Keratinocyte (primary cell): ENCODE measurements at regions not wholly inside any gene's neighbourhood (a gene's known extent, or its start where the extent isn't known, plus 50 kb on each side); places are given as distances from the start of the nearest gene placed in this dataset.

Experiments
- DNase-seq: peaks from one replicate; pipeline ENCODE4 v3.0.0-alpha.2; 2011; ENCODE audit warnings: low read depth, missing footprints, low spot score
- FAIRE-seq: peaks from 2 replicates; lab custom pipeline; 2011; peaks lifted over from hg19 to GRCh38; lab: Jason Lieb, UNC
- H2AFZ ChIP-seq: 2 replicates; pipeline ENCODE4 v1.6.0; 2012; ENCODE audit warnings: low read length, control low read depth, inconsistent platforms; ENCODE audit not compliant: control insufficient read depth
- H3K27ac ChIP-seq: 2 replicates; pipeline ENCODE4 v1.5.1; 2011; ENCODE audit warnings: low read length; ENCODE audit not compliant: control insufficient read depth, insufficient read depth
- H3K27me3 ChIP-seq: 3 replicates; pipeline ENCODE4 v1.6.0; 2011; ENCODE audit warnings: low read length; ENCODE audit not compliant: control insufficient read depth, insufficient read depth; ENCODE audit errors: extremely low read depth
- H3K36me3 ChIP-seq, 2 experiments: 2 replicates in 1 of 2; 3 replicates in 1 of 2; pipeline ENCODE4 v1.5.1; 2011; ENCODE audit warnings: low read length in 2 of 2, mild to moderate bottlenecking in 1 of 2; ENCODE audit not compliant: control insufficient read depth in 2 of 2, insufficient read depth in 2 of 2; ENCODE audit errors: extremely low read depth in 1 of 2
- H3K4me1 ChIP-seq: 3 replicates; pipeline ENCODE4 v1.5.1; 2011; ENCODE audit warnings: low read length; ENCODE audit not compliant: control insufficient read depth, insufficient read depth; ENCODE audit errors: extremely low read depth
- H3K4me2 ChIP-seq: 3 replicates; pipeline ENCODE4 v1.6.0; 2011; ENCODE audit warnings: low read depth, low read length; ENCODE audit not compliant: control insufficient read depth, insufficient read depth; ENCODE audit errors: extremely low read depth
- H3K4me3 ChIP-seq, 3 experiments: fragments of 200-600 bp in 1 of 3; sonication (generic) in 1 of 3; 2 replicates in 2 of 3; 3 replicates in 1 of 3; pipeline ENCODE4 v1.5.1; 2011 to 2016; ENCODE audit warnings: low read length in 3 of 3, mild to moderate bottlenecking in 3 of 3, control low read depth in 2 of 3, inconsistent platforms in 1 of 3, low read depth in 1 of 3, mixed read lengths in 1 of 3, mixed run types in 1 of 3, moderate library complexity in 1 of 3; ENCODE audit not compliant: control insufficient read depth in 2 of 3, insufficient read depth in 2 of 3; ENCODE audit errors: extremely low read depth in 1 of 3
- H3K79me2 ChIP-seq: 2 replicates; pipeline ENCODE4 v1.6.0; 2012; ENCODE audit warnings: low read length; ENCODE audit not compliant: control insufficient read depth, insufficient read depth
- H3K9ac ChIP-seq: 3 replicates; pipeline ENCODE4 v1.6.0; 2011; ENCODE audit warnings: low read length; ENCODE audit not compliant: control insufficient read depth, insufficient read depth; ENCODE audit errors: extremely low read depth
- H3K9me1 ChIP-seq: 3 replicates; pipeline ENCODE4 v1.6.0; 2011; ENCODE audit warnings: low read length; ENCODE audit not compliant: control insufficient read depth, insufficient read depth; ENCODE audit errors: extremely low read depth
- H3K9me3 ChIP-seq: 2 replicates; pipeline ENCODE4 v1.5.1; 2012; ENCODE audit warnings: low read depth, low read length; ENCODE audit not compliant: control insufficient read depth
- H4K20me1 ChIP-seq: 3 replicates; pipeline ENCODE4 v1.6.0; 2011; ENCODE audit warnings: low read length; ENCODE audit not compliant: control insufficient read depth, insufficient read depth; ENCODE audit errors: extremely low read depth
- EZH2 ChIP-seq: IDR thresholded peaks from one replicate; pipeline ENCODE4 v1.6.1; 2012; ENCODE audit warnings: inconsistent platforms, mild to moderate bottlenecking, low read length, moderate library complexity
- dilution Hi-C: fragments of 300-500 bp; cut with MboI; formaldehyde crosslinking; loops from one replicate; pipeline ENCODE4 v1.7.0; 2020; ENCODE audit warnings: low sequenced_read_pairs; ENCODE audit not compliant: extremely low pct_ligation_motif_present
- TF ChIP-seq, protein P1 (sequence below), 3 experiments: IDR thresholded peaks in 1 of 3; conservative IDR thresholded peaks in 1 of 3; optimal IDR thresholded peaks in 1 of 3; 2 replicates in 2 of 3; 3 replicates in 1 of 3; pipeline versions ENCODE3 to v1.5.1; 2011; ENCODE audit warnings: low read length in 3 of 3, mild to moderate bottlenecking in 3 of 3, moderate library complexity in 2 of 3, control low read depth in 1 of 3, inconsistent platforms in 1 of 3; ENCODE audit not compliant: insufficient read depth in 2 of 3; ENCODE audit errors: extremely low read depth in 1 of 3

DNA sequence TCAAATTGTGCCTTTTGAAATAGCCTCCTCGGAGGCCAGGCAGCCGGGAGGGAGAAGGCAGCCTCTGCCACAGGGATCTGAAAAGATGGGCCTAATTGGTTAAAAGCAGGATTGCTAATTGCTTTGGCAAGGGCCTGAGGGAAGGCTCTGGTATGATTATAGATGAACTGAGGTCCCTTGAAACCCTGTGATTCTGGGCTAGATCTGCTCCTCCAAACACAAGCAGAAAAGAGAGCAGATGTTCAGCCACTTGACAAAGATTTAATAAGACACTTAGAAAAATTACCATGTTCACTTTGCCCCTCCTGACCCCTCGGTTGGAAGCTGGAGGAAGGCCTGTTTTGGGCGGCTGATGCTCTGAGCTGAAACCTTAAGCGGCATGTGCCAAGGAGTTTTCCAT, 209.5 kb upstream of the MPHOSPH6 start:
- Histone ChIP-seq H2AFZ (no peak overlapping the region), H3K9ac (no peak overlapping the region), H3K79me2 (no peaks in the 10 kb centered on the region), H3K4me2 (no peak overlapping the region), H3K36me3 (no peaks in the 10 kb centered on the region), H3K27ac (no peak overlapping the region), H3K9me1 (no peaks in the 10 kb centered on the region), H3K4me3 (no peak overlapping the region), H3K9me3 (no peaks in the 10 kb centered on the region), H3K4me1 (no peaks in the 10 kb centered on the region), H4K20me1 (no peaks in the 10 kb centered on the region), H3K27me3 (no peaks in the 10 kb centered on the region)
- TF ChIP-seq, protein P1, sequence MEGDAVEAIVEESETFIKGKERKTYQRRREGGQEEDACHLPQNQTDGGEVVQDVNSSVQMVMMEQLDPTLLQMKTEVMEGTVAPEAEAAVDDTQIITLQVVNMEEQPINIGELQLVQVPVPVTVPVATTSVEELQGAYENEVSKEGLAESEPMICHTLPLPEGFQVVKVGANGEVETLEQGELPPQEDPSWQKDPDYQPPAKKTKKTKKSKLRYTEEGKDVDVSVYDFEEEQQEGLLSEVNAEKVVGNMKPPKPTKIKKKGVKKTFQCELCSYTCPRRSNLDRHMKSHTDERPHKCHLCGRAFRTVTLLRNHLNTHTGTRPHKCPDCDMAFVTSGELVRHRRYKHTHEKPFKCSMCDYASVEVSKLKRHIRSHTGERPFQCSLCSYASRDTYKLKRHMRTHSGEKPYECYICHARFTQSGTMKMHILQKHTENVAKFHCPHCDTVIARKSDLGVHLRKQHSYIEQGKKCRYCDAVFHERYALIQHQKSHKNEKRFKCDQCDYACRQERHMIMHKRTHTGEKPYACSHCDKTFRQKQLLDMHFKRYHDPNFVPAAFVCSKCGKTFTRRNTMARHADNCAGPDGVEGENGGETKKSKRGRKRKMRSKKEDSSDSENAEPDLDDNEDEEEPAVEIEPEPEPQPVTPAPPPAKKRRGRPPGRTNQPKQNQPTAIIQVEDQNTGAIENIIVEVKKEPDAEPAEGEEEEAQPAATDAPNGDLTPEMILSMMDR (optimal IDR thresholded peaks at IDR 0.05 in 1 of 3, IDR thresholded peaks at IDR 0.05 in 1 of 3, conservative IDR thresholded peaks at IDR 0.05 in 1 of 3; ENCODE audit: extremely low read depth in 1 of 3, insufficient read depth in 2 of 3, low read length in 3 of 3) = no peak
- no peak for TF ChIP-seq EZH2
- DNase-seq (no peak), FAIRE-seq (no peak)
- dilution Hi-C loops = no loop called here

DNA sequence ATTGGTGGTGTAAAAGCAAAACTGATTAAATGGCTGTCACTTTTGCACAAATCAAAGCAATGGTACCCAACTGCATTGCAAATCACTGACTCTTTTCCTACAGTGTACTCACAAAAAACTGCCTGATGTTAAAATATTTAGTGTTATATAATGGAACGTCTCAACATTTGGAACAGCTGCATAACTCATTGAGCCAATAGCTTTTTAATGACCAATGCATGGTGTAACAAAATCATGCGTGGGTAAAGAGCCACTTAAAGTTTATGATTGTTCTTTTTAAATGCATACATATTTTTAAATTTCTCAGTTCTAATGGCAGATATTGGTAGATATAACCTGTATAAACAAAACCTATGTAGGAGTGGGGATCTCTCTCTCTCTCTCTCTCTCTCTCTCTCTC, 204.0 kb upstream of the MPHOSPH6 start:
- FAIRE-seq = no peak
- dilution Hi-C loops = no loop called here
- no peaks in the 10 kb centered on the region for H4K20me1 ChIP-seq

More for the DNA sequence above, 204.0 kb upstream of the MPHOSPH6 start:
- Histone ChIP-seq H2AFZ (no peak overlapping the region), H3K27me3 (peaks cover 2% of the 10 kb centered on the region), H3K27ac (no peak overlapping the region), H3K9ac (no peak overlapping the region), H3K36me3 (no peaks in the 10 kb centered on the region), H3K9me1 (no peaks in the 10 kb centered on the region), H3K4me2 (no peak overlapping the region), H3K4me1 (no peaks in the 10 kb centered on the region), H3K9me3 (no peaks in the 10 kb centered on the region), H3K79me2 (no peaks in the 10 kb centered on the region), H3K4me3 (no peak overlapping the region)
- TF ChIP-seq, protein P1 (optimal IDR thresholded peaks at IDR 0.05 in 1 of 3, IDR thresholded peaks at IDR 0.05 in 1 of 3, conservative IDR thresholded peaks at IDR 0.05 in 1 of 3; ENCODE audit: extremely low read depth in 1 of 3, insufficient read depth in 2 of 3, low read length in 3 of 3) = no peak
- TF ChIP-seq EZH2 = no peak
- no peak for DNase-seq
